SJSA1 (cell line): ENCODE measurements at regions not wholly inside any gene's neighbourhood (a gene's known extent, or its start where the extent isn't known, plus 50 kb on each side); places are given as distances from the start of the nearest gene placed in this dataset.

ENCODE experiments used
- DNase-seq, 2 experiments: peaks; one replicate each; pipeline ENCODE4 v3.0.0-alpha.2; 2015 to 2020; ENCODE audit warnings: low spot score in 2 of 2, low read depth in 1 of 2
- H3K27ac ChIP-seq: fragments of 250-450 bp; sonication (Bioruptor Pico); 2 replicates; pipeline ENCODE4 v1.5.1; 2020; ENCODE audit warnings: mild to moderate bottlenecking, moderate library complexity
- H3K27me3 ChIP-seq: fragments of 250-450 bp; sonication (Bioruptor Pico); replicated peaks from 2 replicates; pipeline ENCODE4 v1.5.1; 2020; ENCODE audit warnings: mild to moderate bottlenecking, moderate library complexity
- H3K36me3 ChIP-seq: fragments of 250-450 bp; sonication (Bioruptor Pico); 2 replicates; pipeline ENCODE4 v1.5.1; 2020; ENCODE audit warnings: mild to moderate bottlenecking
- H3K4me1 ChIP-seq: fragments of 250-450 bp; sonication (Bioruptor Pico); replicated peaks from 2 replicates; pipeline ENCODE4 v1.6.1; 2021; ENCODE audit warnings: mild to moderate bottlenecking
- H3K4me3 ChIP-seq: fragments of 250-450 bp; sonication (Bioruptor Pico); 2 replicates; pipeline ENCODE4 v1.5.1; 2020; ENCODE audit warnings: mild to moderate bottlenecking
- H3K9me3 ChIP-seq: fragments of 250-450 bp; sonication (Bioruptor Pico); replicated peaks from 2 replicates; pipeline ENCODE4 v1.5.1; 2020; ENCODE audit warnings: mild to moderate bottlenecking

- H3K36me3 ChIP-seq: no peaks in the 10 kb centered on the region; the same call in 1 of the 2 replicates
- DNase-seq: no peak
- no peak overlapping the region for H3K27ac ChIP-seq
- H3K4me3 ChIP-seq: no peak overlapping the region
- H3K9me3 ChIP-seq: 0 out of 2 replicates have a peak, but pooled peaks cover 2% of the 10 kb centered on the region
- no peaks in the 10 kb centered on the region for H3K27me3 ChIP-seq
- H3K4me1 ChIP-seq: peaks cover 65% of the 10 kb centered on the region
Measured at GRCh38 chr7:82701949-82702348, 258.4 kb upstream of the CACNA2D1 start.

GRCh38 chr7:82700741-82701140, 257.2 kb upstream of the CACNA2D1 start:
- Histone ChIP-seq H3K9me3 (0 out of 2 replicates have a peak, but pooled peaks cover 2% of the 10 kb centered on the region), H3K4me1 (peaks cover 60% of the 10 kb centered on the region), H3K36me3 (no peaks in the 10 kb centered on the region; the same call in 1 of the 2 replicates), H3K27me3 (no peaks in the 10 kb centered on the region), H3K27ac (no peak overlapping the region; the same call in 1 of the 2 replicates), H3K4me3 (no peak overlapping the region)
- DNase-seq: no peak

- no peaks in the 10 kb centered on the region for H3K27me3 ChIP-seq
- H3K36me3 ChIP-seq: no peaks in the 10 kb centered on the region; the same call in 1 of the 2 replicates
- no peak overlapping the region for H3K4me3 ChIP-seq
- peak overlapping the region; percentile 10 for H3K27ac ChIP-seq
- H3K9me3 ChIP-seq: no peaks in the 10 kb centered on the region
- peak; percentile 71 to 90 for DNase-seq
- peaks cover 52% of the 10 kb centered on the region for H3K4me1 ChIP-seq
Measured at GRCh38 chr7:82699773-82700186, 256.2 kb upstream of the CACNA2D1 start.

- Histone ChIP-seq H3K4me1 (peaks cover 36% of the 10 kb centered on the region), H3K36me3 (no peaks in the 10 kb centered on the region; the same call in 1 of the 2 replicates), H3K27ac (peak overlapping the region; percentile 44), H3K4me3 (no peak overlapping the region), H3K27me3 (no peaks in the 10 kb centered on the region), H3K9me3 (no peaks in the 10 kb centered on the region)
- DNase-seq: peak; percentile 48 to 69
Measured at GRCh38 chr7:82697897-82698296, 254.3 kb upstream of the CACNA2D1 start.

GRCh38 chr7:82696631-82697030, 253.1 kb upstream of the CACNA2D1 start:
- Histone ChIP-seq H3K36me3 (no peaks in the 10 kb centered on the region; the same call in 1 of the 2 replicates), H3K4me3 (no peak overlapping the region), H3K4me1 (peaks cover 26% of the 10 kb centered on the region), H3K27ac (no peak overlapping the region), H3K9me3 (no peaks in the 10 kb centered on the region), H3K27me3 (no peaks in the 10 kb centered on the region)
- no peak for DNase-seq

- H3K27ac ChIP-seq: no peak overlapping the region
- H3K4me3 ChIP-seq: no peak overlapping the region
- no peak for DNase-seq
- no peaks in the 10 kb centered on the region; the same call in 1 of the 2 replicates for H3K36me3 ChIP-seq
- no peaks in the 10 kb centered on the region for H3K9me3 ChIP-seq
- H3K27me3 ChIP-seq: no peaks in the 10 kb centered on the region
- H3K4me1 ChIP-seq: peaks cover 19% of the 10 kb centered on the region
Measured at GRCh38 chr7:82694022-82694421, 250.4 kb upstream of the CACNA2D1 start.

GRCh38 chr7:82690929-82691328, 247.4 kb upstream of the CACNA2D1 start:
- H3K4me3 ChIP-seq: no peak overlapping the region
- no peaks in the 10 kb centered on the region for H3K27me3 ChIP-seq
- peaks cover 4% of the 10 kb centered on the region; the same call in 1 of the 2 replicates for H3K4me1 ChIP-seq
- no peaks in the 10 kb centered on the region for H3K9me3 ChIP-seq
- H3K27ac ChIP-seq: no peak overlapping the region
- DNase-seq: peak in 1 of 2 experiments; percentile 44
- no peaks in the 10 kb centered on the region for H3K36me3 ChIP-seq

GRCh38 chr7:82685214-82685613, 241.6 kb upstream of the CACNA2D1 start:
- no peak for DNase-seq
- H3K27ac ChIP-seq: no peak overlapping the region
- H3K4me3 ChIP-seq: no peak overlapping the region
- H3K4me1 ChIP-seq: no peaks in the 10 kb centered on the region
- no peaks in the 10 kb centered on the region for H3K9me3 ChIP-seq
- H3K36me3 ChIP-seq: no peaks in the 10 kb centered on the region
- no peaks in the 10 kb centered on the region for H3K27me3 ChIP-seq

- Histone ChIP-seq H3K4me3 (no peak overlapping the region), H3K36me3 (no peaks in the 10 kb centered on the region), H3K9me3 (no peaks in the 10 kb centered on the region), H3K27ac (no peak overlapping the region), H3K27me3 (no peaks in the 10 kb centered on the region), H3K4me1 (no peaks in the 10 kb centered on the region)
- DNase-seq: no peak
Measured at GRCh38 chr7:82678716-82679115, 235.1 kb upstream of the CACNA2D1 start.

GRCh38 chr7:82678259-82678658, 234.7 kb upstream of the CACNA2D1 start:
- no peaks in the 10 kb centered on the region for H3K27me3 ChIP-seq
- no peaks in the 10 kb centered on the region for H3K36me3 ChIP-seq
- no peak for DNase-seq
- no peak overlapping the region for H3K4me3 ChIP-seq
- H3K27ac ChIP-seq: no peak overlapping the region
- H3K9me3 ChIP-seq: no peaks in the 10 kb centered on the region
- H3K4me1 ChIP-seq: no peaks in the 10 kb centered on the region

GRCh38 chr7:82677493-82677892, 233.9 kb upstream of the CACNA2D1 start:
- DNase-seq: no peak
- no peak overlapping the region for H3K27ac ChIP-seq
- H3K36me3 ChIP-seq: no peaks in the 10 kb centered on the region
- H3K4me3 ChIP-seq: no peak overlapping the region
- H3K9me3 ChIP-seq: no peaks in the 10 kb centered on the region
- H3K27me3 ChIP-seq: no peaks in the 10 kb centered on the region
- H3K4me1 ChIP-seq: no peaks in the 10 kb centered on the region

- Histone ChIP-seq H3K4me1 (no peaks in the 10 kb centered on the region), H3K9me3 (no peaks in the 10 kb centered on the region), H3K36me3 (no peaks in the 10 kb centered on the region), H3K27ac (no peak overlapping the region), H3K27me3 (no peaks in the 10 kb centered on the region), H3K4me3 (no peak overlapping the region)
- DNase-seq: no peak
Measured at GRCh38 chr7:82676777-82677463, 233.3 kb upstream of the CACNA2D1 start.

- H3K4me3 ChIP-seq: no peak overlapping the region
- no peak overlapping the region for H3K27ac ChIP-seq
- H3K27me3 ChIP-seq: no peaks in the 10 kb centered on the region
- no peaks in the 10 kb centered on the region for H3K4me1 ChIP-seq
- no peaks in the 10 kb centered on the region for H3K9me3 ChIP-seq
- DNase-seq: no peak
- no peaks in the 10 kb centered on the region for H3K36me3 ChIP-seq
Measured at GRCh38 chr7:82675396-82675795, 231.8 kb upstream of the CACNA2D1 start.

- DNase-seq: no peak
- Histone ChIP-seq H3K4me3 (no peak overlapping the region), H3K36me3 (no peaks in the 10 kb centered on the region), H3K9me3 (no peaks in the 10 kb centered on the region), H3K27ac (no peak overlapping the region), H3K27me3 (no peaks in the 10 kb centered on the region), H3K4me1 (no peaks in the 10 kb centered on the region)
Measured at GRCh38 chr7:82674268-82674667, 230.7 kb upstream of the CACNA2D1 start.

GRCh38 chr7:82672078-82672477, 228.5 kb upstream of the CACNA2D1 start:
- H3K36me3 ChIP-seq: no peaks in the 10 kb centered on the region
- no peak for DNase-seq
- no peaks in the 10 kb centered on the region for H3K27me3 ChIP-seq

More at GRCh38 chr7:82672078-82672477, 228.5 kb upstream of the CACNA2D1 start:
- Histone ChIP-seq H3K9me3 (no peaks in the 10 kb centered on the region), H3K27ac (no peak overlapping the region), H3K4me3 (no peak overlapping the region), H3K4me1 (no peaks in the 10 kb centered on the region)
